Germinal center (tissue), 1 donor: ENCODE measurements at regions not wholly inside any gene's neighbourhood (a gene's known extent, or its start where the extent isn't known, plus 50 kb on each side); places are given as distances from the start of the nearest gene placed in this dataset.
"Not testable (repeated sequence)": the region's sequence is repeated elsewhere in the genome, so short reads cannot be mapped to it uniquely, and the experiment has no call there.

Source experiments
- DNase-seq: peaks from one replicate; pipeline ENCODE4 v3.0.0; 2012; ENCODE audit warnings: mixed read lengths, low spot score

DNA sequence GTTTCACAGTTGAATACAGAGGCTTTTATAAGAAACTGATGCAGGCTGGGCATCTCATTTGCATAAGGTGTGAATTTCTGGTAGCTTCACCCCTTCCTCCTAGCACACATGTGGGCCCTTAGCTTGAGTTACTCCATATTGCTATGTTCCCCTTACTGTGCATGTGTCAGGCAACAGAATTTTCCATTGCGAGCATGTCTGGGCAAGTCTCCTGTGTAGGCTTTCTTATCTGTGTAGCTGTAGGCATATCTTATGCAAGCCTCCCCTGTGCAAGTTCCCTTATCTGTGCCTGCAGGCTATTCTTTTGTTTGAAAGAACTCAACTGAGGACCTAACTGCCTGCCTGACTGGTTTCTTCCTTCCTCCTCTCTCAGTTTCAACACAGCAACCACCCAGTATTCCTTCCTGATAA, 597.4 kb upstream of the CDH5 start:
- no peak for DNase-seq

DNA sequence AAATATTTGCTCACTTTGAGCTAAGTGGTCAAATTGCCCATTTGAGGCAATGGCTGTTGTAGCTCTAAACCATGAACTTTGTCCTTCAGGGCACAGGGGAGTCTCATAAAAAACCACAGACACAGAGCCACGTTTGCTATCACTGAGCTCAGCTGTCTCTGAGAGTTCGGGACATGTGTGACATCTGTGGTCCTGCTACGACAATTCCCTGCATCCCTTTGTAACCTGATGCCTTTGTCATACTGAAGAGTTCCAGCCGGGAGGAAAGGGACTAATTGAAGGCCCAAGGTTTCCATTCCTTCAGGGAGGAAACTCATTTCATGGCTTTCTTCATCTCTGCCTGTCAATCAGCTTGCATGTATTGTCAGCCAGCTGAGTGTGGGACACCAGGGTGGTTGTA, 599.4 kb upstream of the CDH5 start:
- DNase-seq: no peak

DNA sequence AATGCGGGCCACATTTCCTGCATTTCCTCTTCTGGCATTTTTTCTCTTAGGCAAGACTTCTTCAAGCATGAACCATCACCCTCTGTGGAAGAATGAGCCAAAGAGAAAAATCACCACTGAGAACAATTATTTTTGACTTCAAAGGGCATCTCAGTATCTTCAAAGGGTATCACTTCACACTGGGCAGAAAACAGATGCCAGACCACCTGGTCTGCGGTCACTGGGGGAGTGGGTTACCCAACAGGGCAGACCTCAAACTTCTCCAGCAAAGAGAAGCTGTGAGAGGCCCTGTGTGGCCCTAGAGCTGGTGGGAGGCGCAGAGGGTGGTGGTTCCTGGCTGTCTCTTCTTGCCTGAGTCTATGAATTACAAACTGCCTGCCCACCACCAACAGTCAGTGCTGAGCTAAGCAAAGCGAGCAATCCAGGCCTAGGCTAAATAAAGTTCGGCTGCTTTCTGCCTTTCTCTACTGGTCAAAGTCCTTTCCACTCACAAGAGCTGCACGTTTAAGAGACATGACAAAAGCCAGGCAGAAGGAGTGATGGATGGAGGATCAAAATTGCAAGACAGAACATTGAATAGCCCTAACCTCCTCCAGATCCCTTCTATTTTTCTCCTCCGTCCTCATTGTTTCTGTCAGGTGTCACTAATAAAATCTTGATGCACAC, 602.7 kb upstream of the CDH5 start:
- no peak for DNase-seq

DNA sequence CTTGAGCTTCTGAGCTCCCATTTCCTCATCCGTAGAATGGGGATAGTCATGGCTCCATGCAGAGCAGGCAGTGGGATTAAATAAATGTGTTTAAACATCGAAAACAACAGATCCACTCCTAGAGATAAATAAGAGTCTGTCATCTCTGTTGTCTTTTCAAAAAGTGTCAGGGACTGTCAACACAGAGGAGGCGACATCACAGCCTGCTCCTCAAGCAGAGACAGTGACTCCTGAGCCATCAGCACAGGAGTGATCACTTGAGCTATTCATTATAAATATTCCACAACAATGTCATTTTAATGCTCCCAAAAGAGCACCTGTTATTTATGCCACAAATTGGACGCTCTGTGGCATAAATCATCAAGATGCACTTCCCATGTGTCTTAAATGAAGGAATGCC, 605.6 kb upstream of the CDH5 start:
- no peak for DNase-seq

DNA sequence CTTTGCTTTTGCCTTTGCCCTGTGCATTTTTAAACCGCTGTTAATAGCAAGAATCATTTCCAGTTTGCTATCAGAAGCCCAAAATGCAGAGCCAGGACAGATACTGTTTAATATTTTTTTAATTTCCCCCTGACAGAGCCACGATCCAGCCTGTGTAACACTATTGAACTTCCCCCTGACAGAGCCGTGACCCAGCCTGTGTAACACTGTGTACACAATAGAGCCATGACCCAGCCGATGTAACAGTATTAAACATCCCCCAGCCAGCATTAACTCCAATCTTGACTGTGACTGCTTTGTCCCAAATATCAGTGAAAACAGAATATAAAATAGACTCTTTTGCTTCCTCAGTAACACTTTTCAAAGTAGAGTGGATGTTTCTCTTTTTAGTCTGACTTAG, 607.9 kb upstream of the CDH5 start:
- no peak for DNase-seq

DNA sequence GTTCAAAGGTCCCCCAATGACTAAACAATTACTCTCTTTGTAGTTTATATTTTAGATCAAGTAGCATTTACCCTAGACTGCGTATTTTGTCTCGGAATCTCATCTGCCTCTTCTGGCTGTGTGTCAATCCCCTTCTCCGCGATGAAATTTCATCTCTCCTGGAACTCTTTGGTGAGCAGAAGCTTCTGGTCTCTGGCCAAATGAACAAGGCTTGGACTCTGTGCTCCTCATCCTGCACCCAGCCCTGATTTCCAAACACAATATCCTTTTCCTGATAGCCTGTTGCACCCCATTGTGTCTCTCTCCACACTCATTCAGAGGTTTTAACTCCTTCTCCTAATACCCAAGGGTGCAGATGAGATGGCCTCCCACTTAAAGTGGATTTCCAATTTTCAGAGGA, 609.4 kb upstream of the CDH5 start:
- no peak for DNase-seq

DNA sequence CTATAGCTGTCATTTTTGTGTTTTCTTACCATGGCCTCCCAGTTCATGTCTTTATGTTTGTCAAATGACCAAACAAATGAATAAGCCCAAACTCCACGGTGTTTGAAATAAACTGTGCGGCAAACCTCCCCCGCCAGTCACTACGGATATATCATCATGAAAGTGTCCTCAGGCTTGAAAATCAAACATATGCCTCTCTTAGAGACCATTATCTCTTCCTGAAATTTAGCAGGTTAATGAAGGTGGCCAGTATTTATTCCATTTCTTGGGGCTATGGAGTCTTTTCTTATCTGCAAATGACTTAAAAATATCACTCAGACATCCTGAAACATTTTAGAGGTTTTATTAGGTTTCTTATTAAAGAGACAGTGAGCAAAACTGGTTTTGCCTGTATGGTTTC, 610.3 kb upstream of the CDH5 start:
- DNase-seq: no peak

DNA sequence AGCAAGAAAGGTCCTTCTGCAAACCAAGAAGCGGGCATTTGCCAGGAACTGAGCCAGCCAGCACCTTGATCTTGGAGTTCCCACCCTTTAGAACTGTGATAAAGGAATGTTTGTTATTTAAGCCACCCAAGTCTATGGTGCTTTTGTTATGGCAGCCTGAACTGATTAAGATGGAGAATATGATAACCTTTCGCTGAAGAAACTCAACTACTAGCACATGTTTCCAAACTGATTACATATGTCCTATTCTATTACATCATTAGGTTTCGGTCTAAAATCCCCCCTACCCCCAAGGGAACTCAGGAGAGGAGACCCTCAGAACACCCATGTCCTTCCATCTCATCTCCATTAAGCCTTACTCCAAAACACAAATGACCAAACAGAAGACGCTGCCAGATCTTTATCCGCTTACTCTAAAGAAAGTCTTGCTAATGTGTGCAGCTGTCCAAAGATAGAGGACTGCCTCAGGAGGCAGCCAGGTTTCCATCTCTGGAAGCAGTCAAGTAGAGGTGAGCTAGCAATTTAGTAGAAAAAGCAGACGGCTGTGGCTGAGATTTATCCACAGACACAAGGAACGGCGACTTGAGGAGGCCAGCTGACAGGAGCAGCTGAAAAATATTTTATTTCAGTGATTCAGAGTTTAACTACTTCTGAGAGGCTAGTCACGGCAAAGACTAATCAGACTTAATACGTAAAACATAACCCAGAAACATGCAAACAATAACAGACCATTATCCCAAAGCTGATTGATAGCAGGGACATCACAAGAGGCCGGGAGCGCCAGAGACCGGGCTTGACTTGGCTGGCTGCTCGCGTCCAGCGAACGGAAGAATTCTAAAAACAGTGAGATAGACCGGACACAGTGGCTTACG, 611.4 kb upstream of the CDH5 start:
- no peak for DNase-seq

DNA sequence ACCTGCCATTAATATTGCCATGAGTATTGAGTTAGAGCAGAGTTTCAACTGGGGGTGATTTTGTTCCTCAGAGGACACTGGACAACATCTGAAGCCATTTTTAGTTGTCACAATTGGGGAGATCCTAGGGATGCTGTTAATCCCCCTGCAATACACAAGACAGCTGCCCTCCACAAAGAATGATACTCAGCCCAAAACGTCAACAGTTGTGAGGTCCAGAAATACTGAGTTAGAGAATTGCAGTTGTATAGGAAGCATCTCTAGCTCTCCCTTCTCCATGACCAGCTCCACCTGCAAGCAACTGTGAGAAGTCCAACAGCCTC, 614.0 kb upstream of the CDH5 start:
- no peak for DNase-seq

DNA sequence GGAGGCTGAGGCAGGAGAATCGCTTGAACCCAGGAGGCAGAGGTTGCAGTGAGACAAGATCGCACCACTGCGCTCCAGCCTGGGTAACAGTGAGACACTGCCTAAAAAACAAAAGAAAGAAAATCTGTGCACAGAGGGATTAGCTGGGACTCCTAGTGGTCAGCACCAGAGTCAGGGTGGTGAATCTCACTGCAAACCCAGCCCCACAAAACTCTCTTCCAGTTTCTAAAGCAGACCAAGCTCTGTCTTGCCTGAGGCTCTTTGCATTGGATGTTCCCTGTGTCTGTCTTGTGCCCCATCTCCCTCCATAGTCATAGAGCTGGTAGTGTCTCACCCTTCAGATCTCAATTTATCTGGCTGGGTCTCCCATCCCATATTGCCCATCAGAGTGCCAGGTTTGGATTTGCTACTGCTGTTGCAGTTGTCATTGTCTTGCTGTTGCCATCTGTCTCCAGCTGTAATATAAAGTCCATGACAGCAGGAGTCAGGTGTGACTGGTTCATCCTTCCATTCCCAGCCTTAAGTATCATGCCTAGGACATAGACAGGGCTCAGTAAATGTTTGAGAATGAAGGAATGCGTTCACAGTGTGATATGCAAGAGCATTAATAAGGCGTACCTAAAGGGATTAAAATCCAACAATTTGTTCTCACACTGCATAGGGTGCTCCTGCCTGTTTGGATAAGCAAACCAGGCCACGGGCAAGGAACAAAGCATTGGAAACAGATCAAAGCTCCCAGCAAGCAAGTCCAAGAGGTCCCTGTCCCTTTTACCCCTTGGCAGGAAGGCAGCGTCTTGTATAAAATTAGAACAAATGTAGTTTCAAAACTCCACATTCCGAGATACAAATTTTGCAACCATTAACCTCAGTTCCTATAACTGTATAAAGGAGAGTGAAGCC, 614.6 kb upstream of the CDH5 start:
- DNase-seq: no peak

DNA sequence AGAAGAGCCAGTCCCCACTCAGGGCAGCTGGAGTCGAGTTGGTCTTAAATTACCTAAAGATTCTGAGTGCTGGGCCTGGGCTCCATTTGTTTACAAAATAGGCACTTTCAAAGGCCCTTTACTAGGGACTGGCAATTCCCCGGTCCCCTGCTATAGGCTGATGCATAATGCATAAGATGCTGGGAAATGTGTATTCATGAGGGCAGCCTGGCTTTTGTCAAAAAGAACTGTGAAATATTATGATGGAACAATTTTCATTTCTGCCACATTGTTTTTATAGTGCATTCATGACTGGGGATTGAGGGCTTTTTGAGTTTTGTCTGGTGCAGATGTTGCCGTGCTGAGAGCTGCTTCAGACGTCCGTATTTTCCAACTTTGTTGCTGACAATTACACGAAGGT, 617.0 kb upstream of the CDH5 start:
- DNase-seq: no peak

DNA sequence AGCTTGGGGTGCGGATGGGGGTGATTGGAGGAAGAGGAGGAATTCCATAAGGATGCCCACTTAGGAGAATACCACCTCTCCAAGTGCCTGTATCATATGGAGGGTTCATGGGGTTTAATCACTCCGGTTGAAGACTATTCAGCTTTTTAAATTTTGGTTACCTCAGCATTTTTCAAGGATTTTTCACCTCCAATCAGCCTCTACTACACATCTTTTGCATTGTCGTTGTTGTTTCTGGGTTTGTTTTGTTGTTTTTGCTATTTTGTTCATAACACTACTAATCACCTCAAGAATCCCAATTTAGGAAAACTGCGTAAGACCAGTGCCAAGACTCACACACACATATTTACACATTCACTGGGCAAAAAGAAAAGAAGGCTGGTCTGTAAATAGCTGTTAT, 619.5 kb upstream of the CDH5 start:
- DNase-seq: no peak

DNA sequence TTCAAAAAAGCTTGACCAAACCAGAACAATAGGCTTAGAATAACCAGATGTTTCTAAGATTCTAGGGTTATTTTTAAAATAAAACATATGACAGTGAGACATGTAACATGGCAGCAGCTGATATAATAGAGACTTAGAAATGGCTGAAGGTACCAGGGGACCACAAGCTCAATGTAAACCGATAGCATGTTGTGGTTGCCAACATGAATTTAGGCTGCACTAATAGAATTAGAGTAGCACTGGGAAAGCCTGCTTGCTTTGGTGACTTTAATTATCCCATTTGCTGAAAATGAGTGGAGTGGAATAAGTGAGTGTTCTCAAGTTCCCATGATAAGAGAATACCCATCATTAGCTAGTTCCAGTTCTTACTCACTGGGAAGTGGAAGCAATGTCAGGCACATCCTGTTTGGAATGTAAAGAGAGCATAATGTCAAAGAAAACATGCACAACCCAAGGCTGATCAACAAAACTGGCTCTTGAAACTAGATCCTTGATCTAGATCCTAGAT, 621.2 kb upstream of the CDH5 start:
- DNase-seq: no peak

DNA sequence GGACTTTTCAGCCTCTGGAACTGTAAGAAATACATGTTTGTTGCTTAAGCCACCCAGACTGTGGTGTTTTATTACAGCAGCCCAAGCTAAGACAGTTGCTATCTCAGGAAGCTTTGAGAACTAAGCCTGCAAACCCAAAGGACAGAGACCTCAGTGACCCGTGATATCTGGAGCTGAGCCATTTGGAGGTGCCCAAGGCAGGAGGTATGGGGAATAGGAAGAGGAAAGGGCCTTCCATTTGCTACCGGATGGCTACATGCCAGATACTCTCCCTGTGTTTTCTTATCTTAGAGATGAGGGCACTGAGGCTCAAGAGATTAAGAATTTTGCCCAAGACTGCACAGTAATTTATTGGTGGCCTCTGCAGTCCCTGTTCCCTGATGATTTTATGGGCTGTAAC, 622.1 kb upstream of the CDH5 start:
- DNase-seq: no peak

DNA sequence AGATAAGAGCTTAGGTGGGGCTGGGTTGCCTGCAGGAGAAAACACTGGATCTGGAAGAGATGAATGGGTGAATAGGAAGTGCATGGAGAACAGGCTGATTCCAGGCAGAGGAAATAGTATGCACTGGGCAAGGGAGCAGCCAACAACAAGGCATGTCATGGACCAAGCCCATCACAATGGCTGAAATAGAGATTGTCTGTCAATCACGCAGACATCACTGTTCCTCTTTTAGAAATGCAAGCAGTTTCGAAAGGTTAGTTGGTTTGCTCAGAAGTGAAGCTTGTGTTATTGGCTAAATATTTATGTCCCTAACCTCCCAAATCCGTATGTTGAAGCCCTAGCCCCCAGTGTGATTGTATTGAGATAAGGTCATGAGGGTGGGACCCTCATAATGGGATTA, 621.7 kb upstream of the CDH11 start:
- no peak for DNase-seq

DNA sequence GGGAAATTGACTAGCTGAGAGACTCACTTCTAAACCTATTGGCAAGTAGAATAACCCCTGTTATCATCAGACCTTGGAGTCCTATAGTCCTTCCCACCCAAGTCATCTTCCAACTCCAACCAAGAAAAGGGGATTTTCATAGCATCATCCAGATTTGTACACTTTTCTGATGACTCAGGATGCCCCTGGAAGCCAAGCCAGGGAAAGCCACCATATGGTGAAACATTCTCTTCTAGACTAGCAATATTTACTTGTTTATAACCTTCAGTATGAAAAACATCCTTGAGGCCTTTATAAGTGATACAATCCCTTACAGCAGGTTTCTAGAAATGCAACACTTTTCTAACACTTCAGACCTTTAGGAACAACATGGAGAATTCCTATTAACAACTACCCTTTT, 618.8 kb upstream of the CDH11 start:
- no peak for DNase-seq

DNA sequence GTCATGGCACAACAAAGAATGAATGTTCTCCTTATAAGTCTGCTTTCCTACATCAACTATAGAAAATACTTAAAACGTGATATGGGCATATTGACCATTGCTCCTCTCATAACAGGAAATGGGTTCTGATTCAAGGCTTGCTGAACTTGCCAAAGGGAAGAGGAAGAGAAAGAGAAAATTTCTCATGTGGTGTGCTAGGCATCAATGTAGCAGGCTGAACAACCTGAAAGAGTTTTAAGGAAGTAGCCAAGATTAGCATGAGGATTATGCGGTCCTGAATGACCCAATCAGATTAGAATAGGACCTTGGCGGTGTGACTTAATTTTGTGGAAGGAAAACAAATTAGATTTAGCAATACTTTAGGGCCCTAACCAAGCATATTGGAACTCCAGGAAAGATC, 617.7 kb upstream of the CDH11 start:
- no peak for DNase-seq

DNA sequence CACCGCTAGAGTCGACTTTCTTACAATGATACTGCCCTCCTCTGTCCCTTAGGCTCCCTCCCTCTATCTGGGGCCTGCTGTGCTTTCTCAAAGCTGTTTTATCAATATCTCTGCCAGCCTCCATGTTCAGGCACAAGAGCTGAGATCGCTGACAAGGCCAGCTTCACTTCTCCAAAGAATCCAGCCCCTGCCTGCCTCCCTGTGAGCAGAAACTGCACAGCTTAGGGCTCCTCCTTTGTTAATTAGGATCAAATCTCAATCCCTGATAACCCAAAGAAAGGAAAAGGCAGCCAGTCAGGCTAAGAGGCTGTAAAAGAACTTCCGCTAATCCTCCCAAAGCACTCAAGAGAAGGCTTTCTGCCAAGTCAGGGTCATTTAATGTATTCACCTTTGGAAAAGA, 616.0 kb upstream of the CDH11 start:
- no peak for DNase-seq

DNA sequence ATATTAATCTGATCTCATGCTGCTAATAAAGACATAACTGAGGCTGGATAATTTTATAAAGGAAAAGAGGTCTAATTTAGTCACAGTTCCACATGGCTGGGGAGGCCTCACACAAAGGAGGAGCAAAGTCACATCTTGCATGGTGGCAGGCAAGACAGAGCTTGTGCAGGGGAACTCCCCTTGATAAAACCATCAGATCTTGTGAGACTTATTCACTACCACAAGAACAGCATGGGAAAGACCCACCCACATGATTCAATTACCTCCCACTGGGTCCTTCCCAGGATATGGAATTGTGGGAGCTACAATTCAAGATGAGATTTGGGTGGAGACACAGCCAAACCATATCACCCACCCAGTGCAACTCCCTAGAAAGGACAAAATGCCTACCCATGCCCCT, 613.8 kb upstream of the CDH11 start:
- DNase-seq: not testable (repeated sequence)

DNA sequence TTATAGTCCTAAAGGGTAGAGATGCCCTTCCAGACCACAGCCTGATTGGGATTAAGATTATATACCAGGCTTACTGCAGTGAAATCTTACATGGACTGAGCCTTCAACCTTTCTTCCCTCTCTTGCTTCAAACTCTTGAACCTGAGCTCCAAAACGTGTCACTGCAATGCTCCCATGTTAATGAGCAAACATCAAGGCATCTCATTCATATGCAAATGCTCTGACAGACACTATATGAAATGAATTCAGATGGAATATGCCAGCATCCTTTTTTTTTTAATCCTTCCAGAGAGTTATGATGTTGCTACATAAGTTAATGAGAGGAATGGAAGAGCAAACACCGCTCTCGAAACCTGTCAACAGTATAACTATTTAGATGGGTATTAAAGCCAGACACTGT, 611.9 kb upstream of the CDH11 start:
- no peak for DNase-seq

DNA sequence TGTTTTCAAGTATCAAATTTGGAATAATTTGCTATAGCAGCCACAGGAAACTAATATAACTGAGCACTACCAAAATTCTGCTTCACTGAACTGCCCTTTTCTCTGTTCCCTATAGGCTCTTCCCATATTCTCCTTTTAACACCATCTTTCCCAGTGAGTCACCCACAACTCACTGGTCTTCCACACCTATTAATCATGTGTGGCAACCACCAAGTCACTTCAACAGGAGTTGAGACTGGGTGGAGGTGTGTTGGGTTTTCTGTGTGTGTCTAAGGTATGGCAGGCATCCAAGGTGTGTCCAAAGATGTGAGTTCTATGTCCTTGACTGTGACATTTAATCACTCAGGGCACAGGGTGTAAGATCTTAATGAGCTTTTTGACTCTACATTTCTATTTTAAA, 610.0 kb upstream of the CDH11 start:
- DNase-seq: no peak

DNA sequence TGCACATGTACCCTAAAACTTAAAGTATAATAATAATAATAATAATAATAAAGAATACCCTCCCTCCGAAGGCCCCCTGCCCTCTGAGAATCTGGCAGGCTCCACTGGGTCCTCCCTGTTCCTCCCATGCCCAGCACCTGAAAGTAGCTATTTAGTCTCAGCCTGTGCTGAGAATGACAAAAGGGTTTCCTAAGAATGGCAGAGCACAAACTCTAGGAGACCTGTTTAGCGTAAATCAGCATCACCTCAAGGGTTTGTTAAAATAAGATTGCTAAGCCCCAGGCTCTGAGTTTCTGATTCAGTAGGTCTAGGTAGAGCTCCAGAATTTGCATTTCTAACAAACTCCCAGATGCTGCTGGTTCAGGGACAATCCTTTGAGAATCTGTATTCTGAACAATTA, 606.8 kb upstream of the CDH11 start:
- DNase-seq: no peak

DNA sequence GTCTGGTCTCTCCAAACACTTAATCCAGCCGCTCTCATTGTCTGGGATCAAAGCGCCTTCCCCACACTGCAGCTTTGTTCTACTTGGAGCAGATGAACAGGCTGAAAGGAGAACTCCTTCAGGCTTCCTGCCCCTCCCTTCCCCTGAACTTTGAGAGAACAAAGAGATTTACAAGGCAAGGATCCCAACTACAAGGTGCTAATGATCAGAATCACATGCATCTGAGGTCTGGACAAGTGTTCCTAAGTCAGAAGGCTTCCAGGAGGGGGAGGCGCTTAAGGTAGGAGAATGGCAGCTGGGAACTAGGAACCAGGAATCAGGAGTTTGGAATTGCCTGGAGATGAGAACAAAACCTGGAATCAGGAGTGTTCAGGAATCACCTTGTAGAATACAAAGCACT, 606.3 kb upstream of the CDH11 start:
- DNase-seq: no peak
